GM12878 (cell line): ENCODE measurements at regions not wholly inside any gene's neighbourhood (a gene's known extent, or its start where the extent isn't known, plus 50 kb on each side); places are given as distances from the start of the nearest gene placed in this dataset.

Experiments used
- ATAC-seq: fragments of 200-7000 bp; cut with Tn5 transposase; 3 replicates; pipeline ENCODE4 v1.9.1; 2020; ENCODE audit warnings: mild to moderate bottlenecking, moderate library complexity
- BruUV-seq: library from RNA; stranded (reverse); fragments of 400-500 nt; replicated peaks from 2 replicates; lab custom pipeline; 2021; lab: Mats Ljungman, UMichigan
- CTCF ChIA-PET: fragments of 300-600 bp; sonication (Branson Sonifier 250); formaldehyde crosslinking; extraction: SDS; loops from one replicate; lab custom pipeline; 2021; ENCODE audit warnings: inconsistent platforms; lab: Yijun Ruan, JAX
- POLR2A ChIA-PET: fragments of 350-600 bp; formaldehyde crosslinking; extraction: SDS; loops from one replicate; lab custom pipeline; 2021; ENCODE audit warnings: inconsistent platforms; lab: Charles Lee
- RAD21 ChIA-PET: fragments of 300-600 bp; sonication (Branson Sonifier 250); formaldehyde crosslinking; loops from one replicate; lab custom pipeline; 2023; ENCODE audit warnings: antibody characterized with exemption; ENCODE audit not compliant: unreplicated experiment; lab: Charles Lee
- SMC1A ChIA-PET: fragments of 300-600 bp; sonication (Branson Sonifier 250); formaldehyde crosslinking; loops from one replicate; lab custom pipeline; 2023; ENCODE audit not compliant: unreplicated experiment, uncharacterized antibody; lab: Charles Lee
- DNase-seq: peaks from one replicate; pipeline ENCODE4 v3.0.0-alpha.2; 2011; ENCODE audit warnings: low read depth, low spot score
- FAIRE-seq: peaks from 3 replicates; lab custom pipeline; 2011; peaks lifted over from hg19 to GRCh38; lab: Jason Lieb, UNC
- H2AFZ ChIP-seq: 2 replicates; pipeline ENCODE4 v1.6.0; 2011; ENCODE audit warnings: low read depth, low read length, control low read depth; ENCODE audit not compliant: control insufficient read depth
- H3K27ac ChIP-seq: 2 replicates; pipeline ENCODE4 v1.5.1; 2011; ENCODE audit warnings: control low read depth; ENCODE audit not compliant: control insufficient read depth, insufficient read depth
- H3K27me3 ChIP-seq, 2 experiments: replicated peaks in 1 of 2; 2 replicates each; pipeline versions ENCODE4 v1.6.0 to v1.6.1; 2011; ENCODE audit warnings: low read length in 1 of 2; ENCODE audit not compliant: control insufficient read depth in 2 of 2, insufficient read depth in 2 of 2
- H3K36me3 ChIP-seq, 2 experiments: 2 replicates each; pipeline ENCODE4 v1.5.1; 2011; ENCODE audit warnings: low read length in 1 of 2; ENCODE audit not compliant: control insufficient read depth in 2 of 2, insufficient read depth in 2 of 2
- H3K4me1 ChIP-seq: 2 replicates; pipeline ENCODE4 v1.6.1; 2011; ENCODE audit warnings: mild to moderate bottlenecking, low read length, moderate library complexity, mixed read lengths; ENCODE audit not compliant: control insufficient read depth, insufficient read depth
- H3K4me2 ChIP-seq: 2 replicates; pipeline ENCODE4 v1.6.0; 2011; ENCODE audit warnings: control low read depth; ENCODE audit not compliant: control insufficient read depth, insufficient read depth
- H3K4me3 ChIP-seq: fragments of 200-600 bp; sonication (generic); 2 replicates; pipeline ENCODE4 v1.5.1; 2016
- H3K79me2 ChIP-seq: 2 replicates; pipeline ENCODE4 v1.6.0; 2011; ENCODE audit warnings: low read length; ENCODE audit not compliant: control insufficient read depth, insufficient read depth
- H3K9ac ChIP-seq: 2 replicates; pipeline ENCODE4 v1.8.0; 2011; ENCODE audit warnings: low read length, control low read depth, mixed read lengths; ENCODE audit not compliant: control insufficient read depth, insufficient read depth
- H3K9me3 ChIP-seq: replicated peaks from 3 replicates; pipeline ENCODE4 v1.5.1; 2011; ENCODE audit warnings: mild to moderate bottlenecking, low read length; ENCODE audit not compliant: control insufficient read depth, insufficient read depth
- H4K20me1 ChIP-seq: 2 replicates; pipeline ENCODE4 v1.6.0; 2011; ENCODE audit not compliant: control insufficient read depth, insufficient read depth
- EGR1 ChIP-seq, 2 experiments: IDR thresholded peaks; 1 replicate in 1 of 2; 2 replicates in 1 of 2; pipeline ENCODE4 v1.6.1; 2011 to 2012; ENCODE audit warnings: low read depth in 2 of 2, low read length in 2 of 2, borderline replicate concordance in 1 of 2, mild to moderate bottlenecking in 1 of 2, moderate library complexity in 1 of 2
- MTA2 ChIP-seq: fragments of 450-650 bp; IDR thresholded peaks from 2 replicates; pipeline ENCODE4 v1.6.1; 2016; ENCODE audit warnings: low read depth, mild to moderate bottlenecking, moderate library complexity
- NFYA ChIP-seq: IDR thresholded peaks from 2 replicates; pipeline ENCODE4 v1.6.1; 2011; ENCODE audit warnings: low read depth, mild to moderate bottlenecking, low read length, improper control_type of control experiment, borderline replicate concordance
- RELA ChIP-seq: fragments of 450-650 bp; IDR thresholded peaks from 2 replicates; pipeline ENCODE4 v1.8.0; 2014; ENCODE audit warnings: borderline replicate concordance; ENCODE audit not compliant: partially characterized antibody
- SMAD5 ChIP-seq: IDR thresholded peaks from 2 replicates; pipeline ENCODE4 v1.6.1; 2016; ENCODE audit warnings: antibody characterized with exemption, low read depth
- SP1 ChIP-seq: IDR thresholded peaks from one replicate; pipeline ENCODE4 v1.6.1; 2011; ENCODE audit warnings: low read depth, low read length
- STAT1 ChIP-seq: fragments of 450-650 bp; conservative IDR thresholded peaks from 2 replicates; pipeline ENCODE4 v1.6.1; 2014; ENCODE audit warnings: antibody characterized with exemption, mild to moderate bottlenecking
- ZNF207 ChIP-seq: fragments of 450-650 bp; IDR thresholded peaks from 2 replicates; pipeline ENCODE4 v1.6.1; 2014; ENCODE audit warnings: antibody characterized with exemption, mild to moderate bottlenecking, borderline replicate concordance
- ZZZ3 ChIP-seq: IDR thresholded peaks from 2 replicates; pipeline ENCODE4 v1.6.1; 2011; ENCODE audit warnings: low read depth; ENCODE audit not compliant: control insufficient read depth, insufficient read length
- WGBS: methylation state at CpG from one replicate; pipeline ENCODE4 v1.1.6; 2016; ENCODE audit warnings: low lambda C conversion rate; ENCODE audit not compliant: insufficient replicate concordance, insufficient coverage; ENCODE audit errors: missing lambda C conversion rate; 5-methylcytosine and 5-hydroxymethylcytosine counted together
- in situ Hi-C: fragments of 300-500 bp; cut with MboI; formaldehyde crosslinking; loops from 9 replicates; pipeline ENCODE4 v1.14.3; 2018; ENCODE audit warnings: mixed read lengths
- intact Hi-C: fragments of 100-400 bp; cut with micrococcal nuclease; formaldehyde crosslinking; loops from one replicate; pipeline ENCODE4 v1.14.2; 2022; ENCODE audit not compliant: unreplicated experiment
- TF ChIP-seq, protein P1 (sequence below): IDR thresholded peaks from 2 replicates; pipeline ENCODE4 v1.6.1; 2012; ENCODE audit warnings: mild to moderate bottlenecking, low read depth, low read length

- ChIA-PET RAD21 (no interaction called here), POLR2A (no interaction called here), CTCF (interaction anchor here (1.0 to 1.2 kb wide), 2 partner anchors 18 to 39 kb away, joined by 3 read pairs; no protein-coding TSS in a partner anchor), SMC1A (no interaction called here)
- Histone ChIP-seq H3K27ac (no peak overlapping the region), H2AFZ (no peak overlapping the region), H4K20me1 (no peaks in the 10 kb centered on the region), H3K9ac (no peak overlapping the region), H3K27me3 (no peaks in the 10 kb centered on the region), H3K9me3 (no peaks in the 10 kb centered on the region), H3K4me1 (no peaks in the 10 kb centered on the region), H3K4me2 (no peak overlapping the region), H3K4me3 (no peak overlapping the region), H3K36me3 (no peaks in the 10 kb centered on the region), H3K79me2 (no peaks in the 10 kb centered on the region)
- in situ Hi-C loops = no loop called here
- no TSS peak for BruUV-seq
- TF ChIP-seq MTA2 (no peak), SMAD5 (no peak), STAT1 (no peak), SP1 (no peak), ZNF207 (no peak), NFYA (no peak), RELA (no peak), ZZZ3 (no peak), EGR1 (IDR thresholded peaks at IDR 0.05; ENCODE audit: borderline replicate concordance in 1 of 2, low read depth in 2 of 2, low read length in 2 of 2) (no peak)
- TF ChIP-seq, protein P1, sequence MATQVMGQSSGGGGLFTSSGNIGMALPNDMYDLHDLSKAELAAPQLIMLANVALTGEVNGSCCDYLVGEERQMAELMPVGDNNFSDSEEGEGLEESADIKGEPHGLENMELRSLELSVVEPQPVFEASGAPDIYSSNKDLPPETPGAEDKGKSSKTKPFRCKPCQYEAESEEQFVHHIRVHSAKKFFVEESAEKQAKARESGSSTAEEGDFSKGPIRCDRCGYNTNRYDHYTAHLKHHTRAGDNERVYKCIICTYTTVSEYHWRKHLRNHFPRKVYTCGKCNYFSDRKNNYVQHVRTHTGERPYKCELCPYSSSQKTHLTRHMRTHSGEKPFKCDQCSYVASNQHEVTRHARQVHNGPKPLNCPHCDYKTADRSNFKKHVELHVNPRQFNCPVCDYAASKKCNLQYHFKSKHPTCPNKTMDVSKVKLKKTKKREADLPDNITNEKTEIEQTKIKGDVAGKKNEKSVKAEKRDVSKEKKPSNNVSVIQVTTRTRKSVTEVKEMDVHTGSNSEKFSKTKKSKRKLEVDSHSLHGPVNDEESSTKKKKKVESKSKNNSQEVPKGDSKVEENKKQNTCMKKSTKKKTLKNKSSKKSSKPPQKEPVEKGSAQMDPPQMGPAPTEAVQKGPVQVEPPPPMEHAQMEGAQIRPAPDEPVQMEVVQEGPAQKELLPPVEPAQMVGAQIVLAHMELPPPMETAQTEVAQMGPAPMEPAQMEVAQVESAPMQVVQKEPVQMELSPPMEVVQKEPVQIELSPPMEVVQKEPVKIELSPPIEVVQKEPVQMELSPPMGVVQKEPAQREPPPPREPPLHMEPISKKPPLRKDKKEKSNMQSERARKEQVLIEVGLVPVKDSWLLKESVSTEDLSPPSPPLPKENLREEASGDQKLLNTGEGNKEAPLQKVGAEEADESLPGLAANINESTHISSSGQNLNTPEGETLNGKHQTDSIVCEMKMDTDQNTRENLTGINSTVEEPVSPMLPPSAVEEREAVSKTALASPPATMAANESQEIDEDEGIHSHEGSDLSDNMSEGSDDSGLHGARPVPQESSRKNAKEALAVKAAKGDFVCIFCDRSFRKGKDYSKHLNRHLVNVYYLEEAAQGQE = no peak
- intact Hi-C loops = no loop called here
- DNase-seq (no peak), ATAC-seq (no peak), FAIRE-seq (no peak)
- WGBS = 0% methylated on average over 3 of the region's 3 CpGs
Measured at GRCh38 chr2:21353879-21354679, 230.3 kb downstream of the TDRD15 start.
